ENCODE measurements at regions not wholly inside any gene's neighbourhood (a gene's known extent, or its start where the extent isn't known, plus 50 kb on each side); places are given as distances from the start of the nearest gene placed in this dataset.

DNA sequence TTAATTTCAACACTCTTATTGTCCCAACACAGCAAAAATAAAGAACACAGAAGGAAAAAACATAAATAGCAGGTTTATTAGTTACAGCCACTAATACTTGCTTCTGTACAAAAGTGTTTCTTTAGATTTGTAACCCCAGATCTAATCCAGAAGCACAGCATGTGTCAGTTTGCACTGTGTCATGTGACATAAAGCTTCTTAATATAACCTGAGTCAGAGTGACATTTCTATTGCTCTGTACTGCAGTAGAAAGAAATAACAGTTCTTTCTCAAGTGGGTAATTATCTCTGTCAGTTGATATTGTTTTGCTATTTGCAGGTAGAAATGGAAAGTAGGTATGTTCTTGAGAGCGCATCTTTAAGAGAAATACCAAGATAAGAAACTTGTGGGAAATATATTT lies 422.5 kb downstream of the ZIC3 start:
- no peak for TF ChIP-seq CTCF (conservative IDR thresholded peaks at IDR 0.05; ENCODE audit: low read length)
- no peak for TF ChIP-seq EZH2phosphoT487 (IDR thresholded peaks at IDR 0.05; ENCODE audit: borderline replicate concordance)
